NCI-H2227 (cell line): ENCODE measurements at regions not wholly inside any gene's neighbourhood (a gene's known extent, or its start where the extent isn't known, plus 50 kb on each side); places are given as distances from the start of the nearest gene placed in this dataset.

Experiments used
- DNase-seq: peaks from one replicate; lab custom pipeline; 2025; ENCODE audit not compliant: unreplicated experiment; lab: John Stamatoyannopoulos, UW

DNA sequence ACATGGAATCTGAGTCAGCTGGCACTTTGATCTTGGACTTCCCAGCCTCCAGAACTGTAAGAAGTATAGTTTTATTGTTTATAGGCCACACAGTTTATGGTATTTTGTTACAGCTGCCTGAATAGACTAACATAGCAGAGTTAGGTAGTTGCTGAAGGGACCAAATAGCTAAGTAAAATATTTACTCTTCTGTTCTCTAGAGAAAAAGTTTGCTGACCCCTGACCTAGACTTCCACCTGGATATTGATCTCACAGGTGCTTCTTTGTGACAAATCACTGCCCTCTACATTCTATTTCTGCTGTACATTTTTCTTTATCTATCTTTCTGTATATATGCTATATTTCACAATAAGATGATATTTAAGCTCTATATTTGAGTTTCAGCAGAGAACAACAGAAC, 212.5 kb downstream of the CSNK2A3 start:
- no peak for DNase-seq

DNA sequence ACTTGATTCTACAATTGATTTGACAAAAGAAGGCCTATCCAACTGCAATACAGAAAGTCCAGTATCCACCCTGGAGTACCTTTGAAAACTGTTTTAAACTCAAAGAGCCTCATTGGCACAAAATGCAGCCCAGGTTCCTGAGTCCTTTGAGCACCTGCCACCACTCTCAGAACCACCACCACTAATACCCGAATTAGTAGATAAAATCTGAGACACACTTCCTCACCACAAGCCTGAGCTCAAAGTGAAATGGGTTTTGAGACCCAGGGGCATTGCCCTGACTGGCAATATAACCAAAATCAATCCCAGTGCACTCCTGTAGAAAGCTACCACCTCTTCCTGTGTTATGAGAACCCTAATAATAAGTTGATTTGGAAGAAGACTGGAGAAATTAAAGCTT, 215.7 kb downstream of the CSNK2A3 start:
- no peak for DNase-seq

DNA sequence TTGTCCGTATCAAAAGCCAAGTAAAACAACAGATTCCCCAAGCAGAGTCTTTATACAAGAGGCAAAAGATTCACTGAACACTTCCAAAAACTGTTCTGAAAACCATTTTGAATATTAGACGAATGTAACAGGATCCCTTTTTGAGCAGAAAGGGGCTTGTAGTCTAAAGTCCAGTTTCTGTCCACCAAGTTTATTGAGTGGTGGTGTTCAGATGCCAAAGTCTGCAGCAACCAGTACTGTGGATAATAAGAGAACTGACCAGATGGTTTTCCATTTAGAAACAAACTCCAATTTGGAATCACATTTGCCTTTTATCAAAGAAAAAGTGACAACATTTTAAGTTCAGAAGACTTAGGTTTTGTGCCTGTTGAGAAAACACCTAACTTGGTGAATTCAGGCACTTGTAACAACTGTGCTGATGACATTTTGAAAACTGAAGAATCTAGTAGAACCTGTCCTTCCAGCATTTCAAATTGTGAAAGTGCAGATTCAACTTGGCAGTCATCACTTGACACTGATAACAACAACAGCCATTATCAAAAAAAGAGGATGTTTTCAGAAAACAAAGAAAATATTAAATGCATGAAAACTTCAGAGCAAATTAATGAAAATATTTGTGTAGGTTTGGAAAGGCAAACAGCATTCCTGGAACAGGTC, 217.1 kb downstream of the CSNK2A3 start:
- no peak for DNase-seq

DNA sequence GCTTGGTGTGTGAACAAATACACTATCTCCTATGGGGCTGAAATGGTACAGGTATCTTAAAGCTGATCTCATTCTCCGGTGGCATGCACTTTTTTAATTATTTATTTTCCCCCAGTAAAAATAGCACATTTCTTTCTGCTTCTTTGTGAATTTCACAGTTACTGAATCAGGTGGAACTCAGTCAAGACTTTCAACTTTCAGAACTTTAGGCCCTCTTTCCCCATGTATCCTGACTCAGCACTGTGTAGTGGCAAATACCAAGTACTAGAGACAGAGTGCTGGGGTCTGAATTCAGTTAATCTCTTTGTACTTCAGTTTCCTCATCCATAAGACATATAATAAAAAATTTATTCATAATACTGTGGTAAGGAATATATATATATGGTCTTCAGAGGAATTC, 223.9 kb downstream of the CSNK2A3 start:
- DNase-seq: no peak

DNA sequence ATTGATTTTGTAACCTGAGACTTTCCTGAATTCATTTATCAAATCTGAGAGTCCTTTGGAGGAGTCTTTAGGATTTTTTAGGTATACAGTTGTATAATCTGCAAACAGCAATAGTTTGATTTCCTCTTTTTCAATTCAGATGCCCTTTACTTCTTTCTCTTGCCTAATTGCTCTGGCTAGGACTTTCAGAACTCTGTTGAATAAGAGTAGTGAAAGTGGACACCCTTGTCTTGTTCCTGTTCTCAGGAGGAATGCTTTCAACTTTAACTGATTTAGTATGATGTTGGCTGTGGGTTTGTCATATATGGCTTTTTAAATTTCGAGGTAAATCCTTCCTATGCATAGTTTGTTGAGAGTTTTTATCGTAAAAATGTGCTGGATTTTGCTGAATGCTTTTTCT, 227.4 kb downstream of the CSNK2A3 start:
- DNase-seq: no peak

DNA sequence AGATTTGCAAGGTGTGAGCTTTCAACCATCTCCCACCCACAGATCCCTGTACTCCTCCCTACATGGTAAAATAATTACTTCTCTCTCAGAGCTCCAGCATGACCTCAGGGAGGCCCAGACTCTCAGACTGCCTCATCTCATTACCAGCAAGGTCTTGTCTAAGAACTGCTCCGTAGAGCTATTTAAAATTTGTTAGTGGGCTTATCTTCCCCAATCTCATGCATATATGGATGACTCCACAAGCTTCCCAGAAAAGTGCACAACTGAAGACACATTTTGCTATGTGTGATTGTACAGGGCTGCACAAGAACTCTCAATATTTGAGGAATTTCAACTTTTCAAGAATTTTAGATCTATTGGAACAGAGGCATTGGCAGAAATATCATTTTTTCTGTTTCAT, 230.3 kb downstream of the CSNK2A3 start:
- DNase-seq: no peak

DNA sequence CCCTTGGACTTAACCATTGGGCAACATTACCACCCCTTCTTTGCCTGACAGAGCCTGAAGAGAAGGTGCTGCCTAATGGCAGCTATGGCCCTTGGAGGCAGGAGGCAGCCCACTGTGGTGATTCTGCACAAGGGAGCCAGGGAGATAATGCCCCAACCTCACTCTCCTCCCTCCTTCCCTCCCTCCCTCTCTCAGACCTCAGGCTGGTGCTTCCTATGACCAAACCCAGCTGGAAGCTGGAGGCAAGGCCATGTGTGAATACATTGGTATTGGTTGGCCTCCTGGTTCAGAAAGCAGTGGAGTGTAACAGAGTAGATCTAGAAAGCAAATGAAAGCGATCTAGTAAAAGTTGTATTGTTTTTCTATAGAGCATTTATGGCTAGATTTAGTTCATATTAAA, 233.1 kb downstream of the CSNK2A3 start:
- no peak for DNase-seq

DNA sequence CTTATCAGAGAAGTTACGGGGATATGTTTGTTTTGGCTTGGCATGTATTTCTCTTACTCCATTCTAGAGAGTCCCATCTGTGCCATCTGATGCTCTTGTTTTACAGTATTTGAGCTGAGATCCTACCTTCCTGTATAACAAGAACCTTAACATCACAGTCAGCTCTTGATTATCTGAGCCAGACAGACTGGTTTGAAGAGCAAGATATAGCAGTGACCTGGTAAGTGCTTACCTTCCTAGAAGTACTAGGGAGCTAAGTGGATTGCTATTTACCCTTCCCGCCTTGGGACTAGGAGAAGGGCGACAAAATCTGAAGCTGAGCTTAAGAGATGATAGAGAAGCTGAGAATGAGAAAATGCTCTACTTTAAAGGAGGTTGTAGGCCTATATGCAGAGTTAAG, 235.3 kb downstream of the CSNK2A3 start:
- no peak for DNase-seq

DNA sequence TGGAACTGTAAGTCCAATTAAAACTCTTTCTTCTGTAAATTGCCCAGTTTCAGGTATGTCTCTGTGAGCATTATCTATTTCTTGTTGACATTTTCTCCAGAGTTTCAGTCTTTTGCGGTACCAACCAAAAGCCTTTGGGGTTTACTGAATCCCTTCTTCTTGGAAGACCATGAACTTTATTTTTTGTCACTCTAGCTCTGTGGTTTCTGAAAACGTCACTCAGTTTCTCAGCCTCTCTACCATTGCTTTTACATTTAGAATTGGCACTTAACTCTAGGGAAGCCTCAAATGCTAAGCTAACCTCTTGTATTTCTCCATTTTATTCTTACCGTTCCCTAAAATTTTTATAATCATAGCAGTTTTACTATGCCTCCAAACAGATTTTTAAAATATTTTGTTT, 237.6 kb downstream of the CSNK2A3 start:
- no peak for DNase-seq

DNA sequence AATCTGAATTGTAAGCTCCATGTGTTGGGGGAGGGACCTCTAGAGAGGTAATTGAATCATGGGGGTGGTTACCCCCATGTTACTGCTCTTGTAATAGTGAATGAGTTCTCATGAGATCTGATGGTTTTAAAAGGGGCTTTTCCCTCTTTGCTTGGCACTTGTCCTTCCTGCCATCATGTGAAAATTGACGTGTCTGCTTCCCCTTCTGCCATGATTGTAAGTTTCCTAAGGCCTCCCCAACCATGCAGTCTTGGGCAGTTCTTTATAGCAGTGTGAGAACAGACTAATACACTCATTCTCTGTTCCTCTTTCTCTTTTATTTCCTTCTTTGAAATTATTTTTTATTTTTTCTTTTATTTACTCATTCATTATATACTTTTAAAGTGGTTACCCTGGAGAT, 239.4 kb downstream of the CSNK2A3 start:
- no peak for DNase-seq

DNA sequence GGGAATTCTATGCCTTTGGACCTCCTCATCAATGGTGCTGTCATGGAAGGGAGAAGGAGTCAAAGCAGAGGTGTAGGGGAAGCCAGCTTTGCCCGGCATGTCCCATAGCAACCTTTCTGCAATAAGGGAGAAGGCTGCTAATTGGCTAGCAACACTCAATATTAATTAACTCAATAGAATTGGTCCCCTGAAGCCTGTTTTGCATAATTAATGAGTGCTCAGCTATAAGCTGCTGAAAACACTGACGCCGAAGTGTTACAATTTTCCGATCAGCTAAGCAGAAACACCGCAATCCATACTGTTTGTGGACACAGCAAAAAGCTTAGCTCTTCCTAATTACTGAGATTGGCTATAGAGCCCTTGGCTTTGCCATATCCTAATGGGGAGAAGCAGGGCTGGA, 245.0 kb downstream of the CSNK2A3 start:
- no peak for DNase-seq

DNA sequence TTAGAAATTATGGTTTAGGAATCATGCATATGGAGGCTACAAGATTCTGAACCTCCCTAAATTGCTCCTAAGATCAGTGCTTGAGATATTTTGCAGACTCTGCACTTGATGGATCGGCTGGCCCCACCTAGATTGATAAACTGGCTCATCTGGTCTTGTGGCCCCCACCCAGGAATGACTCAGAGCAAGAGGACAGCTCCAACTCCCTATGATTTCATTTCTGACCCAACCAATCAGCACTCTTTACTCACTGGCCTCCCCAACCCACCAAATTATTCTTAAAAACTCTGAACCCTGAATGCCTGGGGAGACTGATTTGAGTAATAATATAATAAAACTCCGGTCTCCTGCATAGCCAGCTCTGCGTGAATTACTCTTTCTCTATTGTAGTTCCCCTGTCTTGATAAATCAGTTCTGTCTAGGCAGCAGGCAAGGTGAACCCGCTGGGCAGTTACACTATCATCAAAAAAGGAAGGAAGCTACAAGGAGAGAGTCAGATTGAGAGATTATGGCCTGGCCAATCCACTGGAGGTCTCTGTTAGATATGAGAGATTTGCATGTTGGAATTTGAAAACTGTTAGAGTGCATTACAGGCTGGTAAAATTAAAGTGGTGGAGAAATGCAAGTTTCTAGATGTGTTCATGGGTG, 245.8 kb downstream of the CSNK2A3 start:
- no peak for DNase-seq

DNA sequence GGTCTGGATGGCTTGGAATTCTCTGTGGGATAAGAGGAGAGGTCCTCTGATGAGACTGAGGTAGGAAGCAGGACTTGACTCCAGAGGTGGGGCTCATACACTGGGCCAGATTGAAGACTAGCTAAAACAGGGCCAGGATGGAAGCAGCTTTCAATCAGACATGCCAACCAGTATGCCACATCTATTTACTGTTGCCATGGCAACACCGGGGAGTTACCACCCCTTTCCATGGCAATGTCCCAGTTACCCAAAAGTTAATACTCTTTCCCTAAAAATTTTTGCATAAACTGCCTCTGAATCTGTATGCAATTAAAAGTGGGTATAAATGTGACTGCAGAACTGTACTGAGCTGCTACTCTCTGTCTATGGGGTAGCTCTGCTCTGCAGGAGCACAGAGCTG, 247.5 kb upstream of the ZBED5 start:
- no peak for DNase-seq

DNA sequence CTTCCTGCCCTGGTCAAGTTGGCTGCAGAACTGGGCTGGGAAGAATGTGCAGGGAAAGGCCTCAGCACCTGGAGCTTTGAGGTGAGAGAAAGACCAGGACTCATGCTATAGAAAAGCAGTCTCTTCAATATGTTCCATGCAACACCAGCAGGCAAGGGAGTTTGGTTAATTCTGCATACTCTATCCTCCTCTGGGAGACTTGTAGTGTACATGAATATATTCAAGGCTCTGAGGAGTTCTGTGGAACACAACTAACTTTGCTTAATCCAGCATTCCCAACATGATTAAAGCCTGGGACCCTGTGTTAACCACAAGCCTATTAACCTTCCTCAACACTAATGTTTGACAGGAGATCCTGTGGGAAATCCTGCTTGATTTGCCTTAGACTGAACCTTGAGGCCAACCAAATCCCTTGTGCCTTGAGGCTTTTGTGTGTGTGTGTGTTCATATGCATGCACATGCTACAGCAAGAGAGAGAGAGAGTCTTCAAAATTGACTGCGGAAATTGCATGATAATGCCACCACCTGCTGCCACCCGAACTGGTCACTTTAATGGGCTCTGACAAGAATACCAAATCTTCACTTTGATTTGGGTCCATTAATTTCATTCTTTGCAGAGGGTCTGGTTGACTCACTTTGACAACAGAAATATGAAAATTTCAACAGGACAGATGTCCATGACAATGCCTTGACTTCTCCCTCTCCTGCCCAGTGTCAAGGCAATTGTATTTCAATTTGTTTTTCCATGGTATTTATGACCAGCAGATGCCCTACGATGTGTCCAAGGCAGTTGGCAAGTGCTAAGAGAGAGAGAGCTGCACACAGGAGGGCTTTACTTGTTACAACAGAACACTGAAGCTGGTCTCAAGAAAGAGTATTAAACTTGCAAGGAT, 238.2 kb upstream of the ZBED5 start:
- no peak for DNase-seq

DNA sequence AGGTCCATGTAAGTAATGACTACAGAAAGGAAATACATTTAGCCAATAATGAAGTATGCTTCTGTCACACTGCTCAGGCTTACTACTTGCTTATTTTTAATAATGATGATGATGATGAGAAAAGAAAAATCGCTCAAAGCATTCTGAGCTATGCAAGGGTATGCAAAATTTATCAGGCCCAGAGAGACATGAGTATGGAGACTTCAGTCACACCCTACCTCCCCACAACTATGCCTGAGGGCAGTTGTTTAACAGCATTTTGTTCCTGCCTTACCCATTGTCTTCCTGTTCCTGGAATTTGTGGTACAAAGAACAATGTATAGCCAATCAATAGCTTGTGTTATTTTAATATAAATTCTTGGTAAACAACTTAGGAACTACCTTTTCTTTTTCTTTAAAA, 232.6 kb upstream of the ZBED5 start:
- DNase-seq: no peak

DNA sequence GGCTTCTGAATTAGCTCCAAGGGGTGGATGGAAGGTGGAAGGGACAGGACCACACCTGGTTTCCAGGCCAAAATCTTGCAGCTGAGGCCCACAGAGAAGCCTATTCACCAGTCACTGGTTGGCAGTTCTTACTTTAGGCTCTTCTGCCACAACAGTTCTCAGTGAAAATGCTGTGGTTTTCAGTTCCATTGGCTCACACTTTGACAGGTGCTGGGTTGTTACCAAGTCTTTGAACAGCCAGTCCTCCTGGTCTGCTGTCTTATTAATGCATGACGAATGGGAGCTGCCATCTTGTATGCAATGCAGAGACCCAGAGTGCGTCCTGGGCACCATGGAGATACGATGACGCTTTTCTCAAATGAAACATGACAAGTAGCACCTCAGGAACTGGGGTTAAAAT, 232.0 kb upstream of the ZBED5 start:
- DNase-seq: no peak

DNA sequence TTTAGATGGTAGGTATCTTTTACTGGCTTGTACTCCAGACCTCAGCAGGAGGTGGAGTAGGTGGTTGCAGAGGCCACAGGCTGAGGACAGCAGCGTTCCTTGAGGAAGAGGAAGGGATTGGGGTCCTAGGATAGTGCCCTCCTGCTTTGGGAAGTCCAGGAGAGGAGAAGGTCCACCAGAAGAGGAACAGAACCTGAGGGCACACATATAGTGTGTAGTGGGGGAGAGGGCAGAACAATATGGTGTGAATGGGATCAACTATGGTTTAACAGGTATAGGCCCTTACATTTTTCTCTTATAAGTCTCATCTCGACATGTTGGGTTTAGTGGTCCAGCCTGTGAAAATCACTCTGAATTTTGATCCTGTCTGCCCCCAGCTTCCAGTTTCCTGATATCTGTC, 229.1 kb upstream of the ZBED5 start:
- no peak for DNase-seq

DNA sequence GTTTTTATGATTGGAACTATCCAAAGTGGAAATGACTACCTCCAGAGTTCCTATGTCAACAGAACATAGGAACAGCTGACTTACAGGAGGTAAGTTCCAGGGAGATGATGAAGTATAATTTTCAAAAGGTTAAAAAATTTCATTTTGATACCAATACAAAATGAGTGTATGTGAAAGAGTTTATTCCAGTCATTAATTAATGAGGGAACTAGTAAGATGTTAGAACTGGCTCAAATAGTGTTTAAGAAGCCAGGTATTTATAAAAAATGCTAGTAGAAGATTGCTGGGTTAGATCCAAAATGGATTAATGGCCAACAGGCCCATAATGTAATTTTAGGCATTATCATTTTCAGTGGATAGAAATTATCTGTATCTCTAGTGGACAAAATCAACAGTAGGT, 227.7 kb upstream of the ZBED5 start:
- DNase-seq: no peak

DNA sequence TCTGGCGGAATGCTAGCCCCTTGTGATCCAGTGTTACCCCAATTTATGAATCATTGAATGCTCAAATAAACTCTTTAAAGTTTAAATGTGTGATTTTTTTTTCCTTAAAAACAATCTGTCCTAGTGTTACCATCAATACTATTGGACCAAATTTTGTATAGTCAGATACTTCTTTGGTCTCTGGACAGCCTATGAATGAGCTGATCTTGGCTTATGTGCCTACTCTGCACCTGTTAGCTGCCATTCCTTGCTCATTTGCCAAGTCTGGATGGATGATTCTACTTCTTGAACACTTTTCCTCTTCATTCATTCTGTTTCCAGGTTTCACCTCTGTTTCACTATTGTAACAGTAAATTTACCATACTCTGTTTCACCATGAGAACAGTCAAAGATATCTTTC, 226.5 kb upstream of the ZBED5 start:
- no peak for DNase-seq

DNA sequence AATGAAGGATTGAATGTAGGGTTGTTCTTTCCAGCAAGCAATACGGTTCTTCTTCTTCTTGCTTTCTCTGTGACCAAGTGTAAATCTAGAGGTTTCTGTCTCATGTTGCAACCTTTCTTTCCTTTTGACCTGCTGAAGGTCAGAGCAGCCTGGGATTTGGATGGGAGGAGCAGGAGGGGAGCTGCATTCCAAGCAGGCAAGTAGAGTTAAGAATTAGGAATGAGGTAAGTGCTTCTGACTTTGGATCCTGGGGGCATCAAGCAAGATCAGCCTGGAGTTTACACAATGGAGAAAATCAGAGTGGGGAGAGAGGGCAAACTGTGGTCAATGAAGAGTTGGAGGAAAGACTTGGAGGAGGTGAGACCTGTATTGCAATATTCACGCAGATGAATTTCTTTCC, 225.6 kb upstream of the ZBED5 start:
- no peak for DNase-seq

DNA sequence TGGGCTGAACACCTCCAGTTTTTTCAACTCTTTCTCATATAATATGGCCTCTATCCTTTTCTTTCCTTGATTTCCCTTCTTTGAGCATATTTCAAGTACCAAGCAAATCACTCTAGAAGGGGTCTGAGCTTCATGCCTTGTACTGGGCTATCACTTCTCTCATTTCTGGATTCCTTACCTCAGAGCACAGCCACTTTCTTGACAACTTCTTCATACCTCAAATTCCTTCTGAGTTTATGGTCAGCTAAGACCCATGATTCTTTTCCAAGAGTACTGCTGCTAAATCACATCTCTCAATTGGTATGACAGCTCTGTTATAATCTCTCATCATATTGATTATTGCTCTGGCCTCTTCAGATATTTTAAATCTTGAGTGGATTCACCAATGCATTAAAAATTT, 224.8 kb upstream of the ZBED5 start:
- no peak for DNase-seq

DNA sequence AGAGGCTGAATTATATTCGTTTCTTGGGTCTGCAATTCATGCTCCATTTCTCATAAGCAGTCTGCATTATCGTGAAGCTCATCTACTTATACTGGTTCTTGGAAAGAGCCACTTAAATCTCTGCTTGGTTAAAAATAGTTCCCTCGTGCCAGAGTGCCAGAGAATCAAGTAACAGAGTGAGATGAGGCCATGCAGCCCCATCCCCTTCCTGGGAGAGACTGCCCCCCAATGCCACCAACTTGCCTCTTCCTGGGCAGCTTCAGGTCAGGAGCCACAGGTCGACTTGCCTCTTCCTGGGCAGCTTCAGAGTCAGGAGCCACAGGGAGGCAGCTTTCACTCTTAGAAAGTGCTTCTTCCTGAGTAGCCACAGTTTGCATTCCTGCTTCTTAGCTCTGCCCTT, 223.9 kb upstream of the ZBED5 start:
- DNase-seq: no peak
